Urothelium cell line (cell line): ENCODE measurements at regions not wholly inside any gene's neighbourhood (a gene's known extent, or its start where the extent isn't known, plus 50 kb on each side); places are given as distances from the start of the nearest gene placed in this dataset.

Source experiments
- DNase-seq: peaks from one replicate; pipeline ENCODE4 v3.0.0; 2011; ENCODE audit warnings: low spot score, mixed read lengths
- FAIRE-seq: peaks from 2 replicates; lab custom pipeline; 2011; peaks lifted over from hg19 to GRCh38; lab: Jason Lieb, UNC

DNA sequence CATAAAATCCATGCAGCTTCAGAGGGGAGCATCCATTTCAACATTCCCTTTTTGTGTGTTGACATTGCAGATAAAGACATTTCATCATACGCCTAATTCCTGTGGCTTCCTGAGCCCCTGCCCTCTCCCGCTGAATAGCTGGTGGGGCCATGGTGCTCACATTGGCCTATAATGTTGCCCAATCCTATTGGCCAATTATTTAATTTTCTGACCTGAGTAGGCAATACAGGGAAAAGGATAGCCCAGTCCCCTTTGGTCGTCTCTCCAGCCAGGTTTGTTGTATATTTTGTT, 163.8 kb upstream of the MYCN start:
- DNase-seq (no peak), FAIRE-seq (no peak)

DNA sequence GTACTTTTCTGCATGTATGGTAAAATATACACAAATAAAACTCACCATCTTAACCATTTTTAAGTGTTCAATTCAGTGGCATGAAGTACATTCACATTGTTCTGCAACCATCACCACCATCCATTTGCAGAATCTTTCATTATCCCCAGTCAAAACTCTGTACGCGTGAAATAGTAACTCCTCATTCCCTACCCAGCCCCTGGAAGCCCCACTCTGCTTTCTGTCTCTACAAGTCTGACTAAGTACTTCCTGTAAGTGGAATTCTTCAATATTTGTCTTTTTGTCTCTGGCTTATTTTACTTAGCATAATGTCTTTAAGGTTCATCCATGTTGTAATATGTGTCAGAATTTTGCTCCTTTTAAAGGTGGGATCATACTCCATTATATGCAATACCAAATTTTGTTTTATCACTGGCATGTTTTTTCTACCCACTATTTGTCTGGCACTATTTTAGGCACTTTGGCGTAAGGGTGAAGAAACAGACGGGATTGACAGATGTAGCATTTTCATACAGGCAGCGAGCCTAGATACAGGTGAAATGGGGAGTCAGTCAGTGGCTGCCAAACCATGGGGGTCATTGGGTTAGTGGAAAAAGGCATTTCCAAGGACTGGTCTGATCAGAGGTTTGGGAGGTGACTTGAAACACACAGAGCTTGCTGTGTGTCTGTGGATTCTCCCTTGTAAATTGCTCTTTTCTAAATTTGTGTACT, 163.2 kb upstream of the MYCN start:
- no peak for FAIRE-seq
- DNase-seq, result no peak

DNA sequence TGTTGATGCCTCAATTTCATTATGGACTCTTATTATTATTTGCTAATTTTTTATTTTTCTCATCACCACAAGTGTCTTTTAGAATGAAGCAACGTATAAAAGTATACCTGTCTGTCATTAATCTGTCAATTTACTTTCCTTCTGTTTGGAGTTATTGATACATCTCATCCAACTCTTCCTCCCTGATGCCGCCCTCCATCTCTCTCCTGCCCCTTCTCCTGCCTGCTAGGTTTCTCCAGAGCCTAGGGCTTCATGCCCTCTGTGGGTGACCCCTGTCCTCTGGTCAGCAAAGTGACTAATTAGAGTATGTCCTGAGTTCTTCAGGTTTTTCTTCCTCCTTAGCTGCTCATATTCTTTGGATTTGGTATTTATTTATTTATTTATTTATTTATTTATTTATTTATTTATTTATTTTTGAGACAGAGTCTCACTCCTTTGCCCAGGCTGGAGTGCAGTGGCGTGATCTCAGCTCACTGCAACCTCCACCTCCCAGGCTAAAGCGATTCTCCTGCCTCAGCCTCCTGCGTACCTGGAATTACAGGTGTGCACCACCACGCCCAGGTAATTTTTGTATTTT, 162.5 kb upstream of the MYCN start:
- DNase-seq, result no peak
- no peak for FAIRE-seq

DNA sequence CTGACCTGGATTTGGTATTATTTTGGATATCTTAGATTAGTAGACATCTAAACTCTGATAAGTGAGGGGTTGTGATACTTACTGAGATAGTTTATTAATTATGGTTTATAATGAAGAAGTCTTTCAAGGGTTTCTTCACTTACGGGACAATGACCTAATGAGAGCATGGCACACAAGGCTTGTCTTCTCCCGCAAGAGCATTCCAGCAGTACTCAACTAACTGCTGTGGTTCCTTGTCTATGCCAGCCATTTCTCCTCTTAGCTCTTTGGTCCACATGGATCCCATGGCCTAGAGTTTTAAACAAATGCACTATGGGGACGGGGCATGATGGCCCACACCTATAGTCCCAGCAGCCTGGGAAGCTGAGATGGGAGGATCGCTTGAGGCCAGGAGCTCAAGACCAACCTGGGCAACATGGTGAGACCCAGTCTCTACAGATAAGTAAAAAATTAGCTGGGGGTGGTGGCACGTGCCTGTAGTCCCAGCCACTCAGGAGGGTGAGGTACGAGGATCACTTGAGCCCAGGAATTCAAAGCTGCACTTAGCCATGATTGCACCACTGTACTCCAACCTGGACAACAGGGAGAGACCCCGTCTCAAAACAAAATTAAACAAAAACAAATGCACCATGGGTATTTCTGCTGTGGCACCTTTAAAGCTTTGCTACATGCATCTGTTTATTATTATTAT, 161.7 kb upstream of the MYCN start:
- no peak for DNase-seq
- FAIRE-seq, result no peak

DNA sequence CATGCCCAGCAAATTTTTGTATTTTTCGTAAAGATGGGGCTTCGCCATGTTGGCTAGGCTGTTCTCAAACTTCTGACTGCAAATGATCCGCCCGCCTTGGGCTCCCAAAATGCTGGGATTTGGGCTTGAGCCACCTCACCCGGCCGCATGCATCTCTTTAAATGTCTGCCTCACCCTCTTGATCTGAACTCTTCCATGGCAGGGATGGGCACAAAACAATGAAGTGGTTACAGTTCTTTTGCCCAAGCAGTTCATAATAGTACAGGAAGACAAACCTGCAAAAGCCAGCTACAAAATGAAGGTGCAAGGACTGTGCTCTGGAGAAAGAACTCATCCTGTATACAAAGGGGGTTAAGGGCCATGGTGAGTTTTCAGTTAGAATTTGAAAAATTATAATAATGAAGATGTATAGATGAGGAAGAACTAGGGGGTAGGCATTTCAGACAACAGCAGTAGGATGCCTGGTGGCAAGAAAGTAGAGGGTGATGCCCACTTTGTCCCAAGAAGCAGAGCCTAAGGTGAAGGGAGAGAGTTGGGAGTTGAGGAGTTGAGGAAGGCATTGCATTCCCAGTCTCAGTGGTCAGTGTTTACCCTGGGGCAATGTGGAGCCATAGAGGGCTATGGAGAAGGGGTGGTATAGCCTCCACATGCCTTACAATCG, 160.8 kb upstream of the MYCN start:
- FAIRE-seq (no peak), DNase-seq (no peak)

DNA sequence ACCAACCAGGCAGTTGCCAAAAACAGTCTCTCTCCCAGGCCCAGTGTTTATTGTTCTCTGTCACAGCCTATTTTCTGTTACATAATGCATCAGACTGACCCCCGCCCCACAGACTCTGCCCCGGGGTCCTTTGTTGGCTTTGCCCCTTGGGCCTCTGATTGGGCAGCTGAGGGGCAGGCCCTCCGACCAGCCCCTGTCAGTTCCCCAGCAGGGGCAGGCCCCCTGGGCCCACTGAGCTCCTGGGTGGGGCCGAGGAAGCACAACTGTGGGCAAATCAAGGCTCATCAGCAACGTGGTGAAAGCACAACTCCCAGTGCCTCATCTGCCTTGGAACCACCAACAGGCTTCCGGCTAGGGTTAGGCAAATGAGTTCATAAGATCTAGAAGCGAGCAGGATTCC, 160.1 kb upstream of the MYCN start:
- DNase-seq (no peak), FAIRE-seq (no peak)

DNA sequence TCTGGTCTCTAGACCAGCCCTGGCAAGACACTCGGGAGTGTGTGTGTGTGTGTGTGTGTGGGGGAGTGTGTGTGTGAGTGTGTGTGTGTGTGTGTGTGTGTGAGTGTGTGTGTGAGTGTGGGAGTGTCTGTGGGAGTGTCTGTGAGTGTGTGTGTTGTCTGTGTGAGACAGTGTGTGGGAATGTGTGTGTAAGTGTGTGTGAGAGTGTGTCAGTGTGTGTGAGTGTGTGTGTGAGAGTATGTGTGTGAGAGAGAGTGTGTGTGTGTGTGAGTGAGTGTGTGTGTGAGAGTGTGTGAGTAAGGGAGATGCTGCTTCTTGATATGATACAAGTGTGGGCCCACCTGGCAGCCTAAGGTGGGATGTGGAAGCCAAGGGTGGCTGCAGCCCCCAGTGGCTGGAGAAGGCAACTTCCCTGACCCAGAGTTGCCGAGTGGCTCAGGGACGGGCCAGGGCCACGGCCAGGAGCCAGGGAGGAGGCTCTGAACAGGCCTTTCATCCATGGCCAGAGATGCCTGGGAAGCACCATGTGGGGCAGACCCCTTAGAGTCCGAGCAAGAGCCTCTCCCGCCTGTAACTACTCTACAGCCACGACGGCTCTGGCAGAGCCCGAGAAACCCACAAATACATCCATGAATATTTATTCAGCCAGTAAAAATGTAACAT, 159.3 kb upstream of the MYCN start:
- DNase-seq (no peak), FAIRE-seq (peak; percentile 91)

DNA sequence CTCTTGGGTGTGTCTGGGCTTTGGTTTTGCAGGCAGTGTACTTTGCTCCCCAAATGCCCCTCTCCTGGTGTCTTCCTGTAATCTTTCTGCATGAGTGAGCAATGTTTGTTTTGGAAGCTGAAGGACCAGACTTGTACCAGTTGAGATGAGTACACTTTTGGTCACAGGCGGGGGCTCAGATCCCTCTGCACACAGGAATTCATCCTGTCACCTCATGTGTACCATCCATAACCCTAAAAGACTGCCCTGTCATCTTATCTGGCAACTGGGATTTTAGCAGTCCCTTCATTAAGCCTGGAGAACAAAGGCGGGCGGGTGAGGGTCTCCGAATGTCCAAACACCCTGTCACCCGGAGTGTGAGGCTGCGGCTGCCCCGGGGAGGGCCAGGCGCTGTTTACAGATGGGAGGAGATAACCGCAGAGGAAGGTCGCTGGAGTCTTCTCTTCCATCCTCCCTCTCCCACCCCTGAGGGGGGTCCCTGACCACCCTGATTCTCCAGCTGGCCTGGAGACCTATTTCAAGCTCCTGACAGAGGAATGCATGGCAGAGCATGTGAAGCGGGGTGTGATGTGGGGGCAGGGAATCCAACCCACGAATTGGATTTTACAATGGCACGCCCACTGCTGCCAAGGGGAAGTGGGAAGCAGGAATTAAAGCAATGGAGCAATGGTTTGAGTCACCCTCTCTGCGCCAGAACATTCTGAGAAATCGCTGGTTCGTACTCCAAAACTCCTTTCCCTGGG, 158.2 kb upstream of the MYCN start:
- FAIRE-seq, result peak; percentile 46
- peak; percentile 40 for DNase-seq

DNA sequence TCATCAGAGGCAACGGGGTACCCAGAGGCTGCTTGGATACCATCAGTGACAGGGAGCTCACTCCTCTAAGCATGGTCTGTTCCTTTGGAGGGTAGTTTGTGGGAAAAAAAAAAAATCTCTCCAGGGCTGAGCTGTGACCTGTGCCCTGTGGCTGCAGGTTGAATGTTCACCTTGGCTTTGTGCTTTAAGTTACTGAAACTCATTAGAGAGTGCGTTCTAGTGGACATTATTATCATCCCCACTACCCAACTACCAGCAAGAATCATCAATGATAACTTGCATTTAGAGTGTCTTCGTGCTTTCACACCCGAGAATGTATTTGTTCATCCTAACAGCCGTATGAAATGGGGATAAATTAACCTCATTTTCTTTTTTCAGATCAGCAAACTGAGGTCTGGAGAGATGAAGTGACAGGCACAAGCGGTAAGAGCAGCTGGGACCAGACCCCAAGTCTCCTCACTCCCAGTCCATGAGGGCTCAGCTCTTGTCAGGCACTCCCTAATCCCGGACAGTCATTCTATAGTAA, 157.5 kb upstream of the MYCN start:
- no peak for FAIRE-seq
- DNase-seq, result no peak

DNA sequence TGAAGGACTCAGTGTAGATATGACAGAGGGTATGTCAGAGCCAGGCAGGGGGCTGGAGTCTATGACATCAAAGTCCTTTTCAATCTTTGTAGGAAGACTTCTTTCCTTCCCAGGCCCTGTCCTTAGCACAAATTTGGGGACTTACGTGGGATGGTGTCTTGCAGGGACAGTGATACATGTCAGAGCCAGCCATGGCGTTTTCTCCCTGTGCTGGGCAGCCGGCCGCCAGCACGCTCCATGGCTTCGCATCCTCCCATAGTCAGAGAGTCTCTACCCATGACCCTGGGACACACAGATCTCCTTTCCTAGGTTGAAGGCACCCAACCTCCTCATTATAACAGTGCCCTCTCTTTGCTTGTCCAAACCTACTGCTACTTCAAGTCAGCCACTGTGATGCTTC, 156.9 kb upstream of the MYCN start:
- no peak for FAIRE-seq
- DNase-seq, result no peak

DNA sequence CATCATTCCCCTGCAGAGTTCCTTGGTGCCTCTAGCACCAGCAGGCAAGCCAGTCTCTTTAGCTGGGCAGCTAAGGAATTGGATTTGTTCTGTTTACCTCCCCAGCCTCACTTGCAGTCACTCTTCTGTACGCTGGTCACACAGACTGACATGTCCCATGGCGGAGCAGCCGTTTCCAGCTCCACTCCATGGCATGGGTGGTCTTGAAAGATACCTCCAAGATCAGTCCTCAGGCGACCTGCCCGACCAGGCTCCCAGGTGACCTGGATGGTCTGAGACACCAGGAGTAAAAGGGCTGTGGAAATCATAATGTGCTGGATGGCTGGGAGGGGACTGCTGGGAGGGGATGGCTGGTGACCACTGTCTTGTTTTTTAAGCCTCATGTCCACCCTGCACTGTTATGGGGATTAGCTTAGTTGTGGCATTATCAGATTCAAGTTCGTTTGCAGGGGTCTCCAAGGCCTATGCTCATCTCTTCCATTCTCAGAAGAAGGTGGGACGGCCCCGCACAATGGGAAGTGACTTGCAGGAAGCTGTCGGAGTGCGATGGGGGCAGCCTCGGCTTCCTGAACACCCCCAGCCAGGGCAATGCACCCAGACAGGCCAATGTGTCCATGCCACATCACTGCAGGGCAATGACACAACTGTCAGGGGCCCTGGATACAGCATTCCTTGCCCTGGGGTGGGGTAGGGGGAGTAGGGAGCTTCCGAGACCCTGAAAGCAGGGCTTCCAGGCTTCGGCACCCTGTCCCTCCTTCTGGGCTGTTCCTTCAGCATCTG, 156.1 kb upstream of the MYCN start:
- no peak for FAIRE-seq
- DNase-seq, result no peak

DNA sequence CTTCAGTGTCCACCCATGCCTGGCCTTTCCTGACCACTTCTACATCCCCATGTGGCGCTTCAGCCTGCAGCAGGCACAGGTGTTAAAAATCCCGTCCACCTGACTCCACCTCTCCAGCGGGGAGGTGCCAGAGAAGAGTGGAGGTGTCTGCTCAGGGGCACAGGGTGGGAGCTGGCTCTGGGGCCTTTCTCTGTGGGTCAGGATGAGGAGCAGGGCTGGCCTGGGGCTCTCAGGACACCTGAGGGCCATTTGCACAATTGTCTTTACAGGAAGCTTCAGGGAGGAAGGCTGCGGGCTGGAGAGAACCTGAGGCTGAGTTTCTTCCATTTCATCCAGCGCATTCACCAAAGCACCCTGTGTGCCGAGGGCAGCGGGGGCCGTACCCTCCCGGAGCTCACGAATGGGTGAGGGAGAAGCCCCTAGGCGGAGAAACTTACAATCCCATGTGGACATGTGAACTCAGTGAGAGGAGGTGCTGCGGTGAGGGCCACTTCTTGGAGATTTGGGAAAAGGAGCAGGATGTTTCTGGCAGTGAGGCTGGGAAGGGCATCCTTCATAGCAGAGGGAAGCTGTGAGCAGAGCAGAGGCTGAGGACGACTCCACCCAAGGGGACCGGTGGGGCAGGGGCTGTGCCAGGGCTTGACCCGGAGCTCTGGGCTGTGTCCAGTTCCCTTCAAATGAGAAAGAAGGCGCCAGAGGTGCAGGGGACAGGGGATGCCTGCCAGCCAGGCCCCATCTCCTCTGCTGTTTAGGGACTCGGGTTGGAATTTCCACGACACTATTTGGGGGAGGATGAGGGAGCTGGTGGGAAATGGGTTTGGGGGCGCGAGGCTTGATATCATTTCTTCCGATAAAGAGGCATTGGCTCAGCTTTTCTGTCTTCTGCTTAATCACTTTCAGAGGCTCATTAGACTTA, 155.2 kb upstream of the MYCN start:
- no peak for FAIRE-seq
- no peak for DNase-seq

DNA sequence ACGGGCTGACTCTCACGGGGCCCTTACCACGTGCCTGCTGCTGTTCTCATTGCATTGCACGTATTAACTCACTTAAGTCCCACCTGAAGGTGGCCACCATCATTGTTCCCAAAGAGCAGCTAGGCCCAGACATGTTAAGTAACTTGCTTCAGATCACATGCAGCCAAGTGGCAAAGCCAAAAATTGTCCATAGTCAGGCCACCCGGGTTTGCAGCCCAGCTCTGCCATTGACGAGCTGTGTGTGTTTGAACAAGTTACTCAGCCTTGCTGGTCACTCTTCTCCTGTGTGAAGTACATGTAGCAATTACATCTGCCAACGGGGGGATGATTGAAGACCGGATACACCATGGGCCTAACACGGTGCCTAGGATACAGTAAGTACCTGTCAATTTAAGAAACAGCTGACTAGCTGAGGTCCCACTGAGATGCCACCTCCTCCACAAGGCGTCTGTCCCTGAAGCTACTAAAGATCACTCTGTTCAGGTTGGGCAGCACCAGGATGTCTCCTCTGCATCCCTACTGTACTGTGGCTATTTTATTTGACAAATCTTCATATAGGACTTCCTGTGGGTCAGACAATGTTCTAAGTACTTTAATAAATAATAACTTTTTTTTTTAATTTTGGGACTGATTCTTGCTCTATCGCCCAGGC, 154.2 kb upstream of the MYCN start:
- FAIRE-seq, result no peak
- no peak for DNase-seq

DNA sequence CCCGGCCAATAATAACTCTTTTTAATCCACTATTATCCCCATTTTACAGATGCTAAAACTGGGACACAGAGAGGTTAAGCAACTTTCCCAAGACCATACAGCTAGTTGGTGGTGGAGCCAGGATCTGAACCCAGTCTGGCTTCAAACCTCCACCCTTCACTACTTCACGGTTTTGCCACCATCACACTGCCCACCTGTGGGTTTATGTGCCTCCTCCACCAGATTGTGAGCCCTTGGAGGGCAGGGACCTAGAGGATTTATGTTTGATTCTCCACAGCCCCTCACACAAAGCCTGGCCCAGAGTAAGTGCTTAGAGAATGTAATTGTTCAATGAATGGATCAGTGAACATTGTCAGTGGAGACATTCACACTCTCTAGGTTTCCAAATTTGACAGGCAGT, 153.4 kb upstream of the MYCN start:
- FAIRE-seq (no peak), DNase-seq (no peak)

DNA sequence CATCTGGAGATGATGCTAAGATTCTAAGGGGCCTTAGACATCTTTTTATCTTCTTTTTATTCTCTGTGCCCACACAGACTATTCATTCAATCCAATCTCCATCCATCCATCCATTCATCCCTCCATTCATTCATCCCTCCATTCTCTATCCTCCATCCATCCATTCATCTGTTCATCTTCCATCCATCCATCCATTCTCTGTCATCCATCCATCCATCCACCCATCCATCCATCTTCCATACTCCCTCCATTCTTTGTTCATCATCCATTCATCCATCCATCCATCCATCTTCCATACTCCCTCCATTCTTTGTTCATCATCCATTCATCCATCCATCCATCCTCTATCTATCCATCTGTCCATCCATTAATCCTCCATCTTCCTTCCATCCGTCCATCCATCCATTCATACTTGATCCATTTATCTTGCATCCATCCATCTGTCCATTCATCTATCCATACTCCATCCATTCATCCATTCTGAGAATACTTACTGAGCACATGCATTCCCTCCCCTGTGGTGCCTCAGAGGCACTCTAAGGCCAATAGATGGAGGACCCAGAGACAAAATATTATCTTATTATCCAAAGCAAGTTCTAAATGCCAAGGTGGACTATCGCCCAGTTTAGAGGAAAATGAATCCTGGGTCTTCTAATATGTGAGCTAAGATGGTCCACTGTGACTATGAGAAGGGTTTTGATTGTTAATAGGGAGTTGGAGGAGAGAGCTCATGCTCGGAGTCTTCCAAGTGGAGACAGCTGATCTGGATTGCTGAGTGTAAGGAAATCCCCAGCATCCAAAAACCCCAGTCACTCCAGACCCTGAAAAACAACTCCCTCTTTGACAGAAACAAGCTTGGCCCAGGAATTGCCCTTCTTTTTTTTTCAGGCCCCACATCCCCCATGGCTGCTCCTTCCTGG, 152.6 kb upstream of the MYCN start:
- FAIRE-seq (peak; percentile 88), DNase-seq (no peak)

DNA sequence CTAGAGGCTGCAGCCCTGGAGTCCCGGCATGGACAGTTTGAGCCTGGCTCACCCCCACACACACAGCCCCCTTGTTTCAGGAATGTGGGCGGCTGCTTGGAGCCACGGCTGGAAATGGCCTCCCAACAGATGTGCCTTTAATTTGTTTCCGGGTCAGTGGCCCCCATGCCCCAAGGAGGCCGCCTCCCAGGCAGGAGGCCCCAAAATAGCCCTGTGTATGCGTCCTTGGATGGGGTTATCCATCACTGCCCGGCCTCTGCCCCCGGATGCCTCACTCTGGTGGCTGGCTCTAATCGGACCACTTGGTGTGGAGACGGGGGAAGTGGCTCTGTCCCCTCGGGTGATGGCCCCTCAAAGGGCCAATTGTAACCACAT, 151.9 kb upstream of the MYCN start:
- FAIRE-seq, result no peak
- no peak for DNase-seq

DNA sequence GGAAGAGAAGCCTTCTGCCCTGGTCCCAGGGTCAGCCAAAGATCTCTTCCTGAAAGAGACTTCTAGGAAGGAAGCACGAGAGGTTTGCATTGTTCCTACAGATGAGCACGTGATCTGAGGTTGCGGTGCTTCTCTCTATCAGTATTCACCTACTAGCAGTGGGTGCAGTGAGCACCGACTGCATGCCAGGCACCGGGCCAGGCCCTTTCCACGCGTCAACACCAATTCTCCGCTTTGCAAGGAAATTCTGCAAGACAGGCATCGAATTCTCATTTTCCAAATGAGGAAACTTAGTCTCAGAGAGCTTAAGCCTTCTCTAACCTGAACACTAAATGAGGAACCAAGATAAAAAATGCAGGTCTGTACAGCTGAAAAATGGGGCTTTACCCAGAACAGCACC, 151.5 kb upstream of the MYCN start:
- DNase-seq, result no peak
- FAIRE-seq, result no peak
